Islet precursor cell (in vitro differentiated cells): ENCODE measurements at regions not wholly inside any gene's neighbourhood (a gene's known extent, or its start where the extent isn't known, plus 50 kb on each side); places are given as distances from the start of the nearest gene placed in this dataset.

Experiments
- DNase-seq: peaks from one replicate; pipeline ENCODE4 v3.0.0-alpha.2; 2018

- DNase-seq: peak; percentile 88
Observed at GRCh38 chr12:24759155-24759554, 189.7 kb downstream of the BCAT1 start.

GRCh38 chr12:24756479-24757024 is 192.3 kb downstream of the BCAT1 start:
- no peak for DNase-seq

GRCh38 chr12:24754690-24755638 is 193.9 kb downstream of the BCAT1 start:
- peak; percentile 66 for DNase-seq

- no peak for DNase-seq
Observed at GRCh38 chr12:24752763-24753462, 196.0 kb downstream of the BCAT1 start.

GRCh38 chr12:24751181-24751580 is 197.7 kb downstream of the BCAT1 start:
- no peak for DNase-seq

GRCh38 chr12:24750263-24750662 is 198.6 kb downstream of the BCAT1 start:
- no peak for DNase-seq

- DNase-seq: no peak
Observed at GRCh38 chr12:24749171-24749570, 199.7 kb downstream of the BCAT1 start.

- no peak for DNase-seq
Observed at GRCh38 chr12:24748326-24748725, 200.6 kb downstream of the BCAT1 start.

GRCh38 chr12:24746864-24747263 is 202.0 kb downstream of the BCAT1 start:
- no peak for DNase-seq

GRCh38 chr12:24746006-24746671 is 202.8 kb downstream of the BCAT1 start:
- DNase-seq: no peak

GRCh38 chr12:24743941-24744793 is 204.7 kb downstream of the BCAT1 start:
- peak; percentile 76 for DNase-seq

- DNase-seq: no peak
Observed at GRCh38 chr12:24742378-24742777, 206.5 kb downstream of the BCAT1 start.

GRCh38 chr12:24741216-24741615 is 207.7 kb downstream of the BCAT1 start:
- DNase-seq: no peak

GRCh38 chr12:24739106-24739779 is 209.7 kb downstream of the BCAT1 start:
- no peak for DNase-seq

GRCh38 chr12:24738441-24738840 is 210.5 kb downstream of the BCAT1 start:
- DNase-seq: no peak

- no peak for DNase-seq
Observed at GRCh38 chr12:24731596-24731995, 217.3 kb downstream of the BCAT1 start.

- DNase-seq: no peak
Observed at GRCh38 chr12:24730489-24730896, 218.4 kb downstream of the BCAT1 start.

- no peak for DNase-seq
Observed at GRCh38 chr12:24728826-24729225, 220.1 kb downstream of the BCAT1 start.

- DNase-seq: no peak
Observed at GRCh38 chr12:24728366-24728765, 220.5 kb downstream of the BCAT1 start.

- DNase-seq: no peak
Observed at GRCh38 chr12:24725616-24726015, 223.3 kb downstream of the BCAT1 start.

- no peak for DNase-seq
Observed at GRCh38 chr12:24724814-24725213, 224.1 kb downstream of the BCAT1 start.

GRCh38 chr12:24723759-24724158 is 225.1 kb downstream of the BCAT1 start:
- no peak for DNase-seq
